Activated gamma-delta T cell (primary cell): ENCODE measurements at regions not wholly inside any gene's neighbourhood (a gene's known extent, or its start where the extent isn't known, plus 50 kb on each side); places are given as distances from the start of the nearest gene placed in this dataset.
A peak's percentile ranks its signal among the peaks of the same experiment; 100 is the strongest.
"Not testable (repeated sequence)": the region's sequence is repeated elsewhere in the genome, so short reads cannot be mapped to it uniquely, and the experiment has no call there.

Experiments used
- DNase-seq: peaks from one replicate; lab custom pipeline; 2025; lab: John Stamatoyannopoulos, UW

DNA sequence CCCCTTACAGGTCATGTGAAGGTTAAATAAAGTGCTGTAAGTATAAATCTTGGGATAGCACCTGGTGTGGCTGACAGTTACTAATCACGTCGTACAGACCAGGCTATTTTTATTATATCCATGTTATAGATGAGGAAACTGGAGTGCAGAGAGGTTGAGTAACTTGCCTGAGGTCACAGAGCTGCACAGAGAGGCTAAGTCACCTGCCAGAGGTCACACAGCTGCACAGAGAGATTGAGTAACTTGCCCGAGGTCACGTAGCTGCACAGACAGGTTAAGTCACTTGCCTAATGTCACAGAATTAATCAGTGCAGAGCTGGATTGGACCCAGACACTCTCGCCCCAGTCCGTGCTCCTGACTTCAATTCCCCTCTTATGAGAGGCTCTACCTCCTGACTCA is 171.5 kb downstream of the NUP210 start:
- DNase-seq = no peak

DNA sequence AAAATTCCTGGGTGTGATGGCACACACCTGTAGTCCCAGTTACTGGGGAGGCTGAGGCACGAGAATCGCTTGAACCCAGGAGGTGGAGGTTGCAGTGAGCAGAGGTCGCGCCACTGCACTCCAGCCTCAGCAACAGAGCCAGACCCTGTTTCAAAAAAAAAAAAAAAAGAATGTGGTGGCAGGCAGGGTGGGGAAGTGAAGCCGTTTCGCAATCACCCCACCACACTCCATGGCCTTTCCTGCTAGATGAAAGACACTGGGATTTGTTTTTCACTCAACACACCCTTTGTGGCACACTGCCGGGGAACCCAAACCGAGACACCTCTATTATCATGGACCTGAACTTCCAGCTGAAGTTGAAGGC is 172.4 kb upstream of the IQSEC1 start:
- no peak for DNase-seq

DNA sequence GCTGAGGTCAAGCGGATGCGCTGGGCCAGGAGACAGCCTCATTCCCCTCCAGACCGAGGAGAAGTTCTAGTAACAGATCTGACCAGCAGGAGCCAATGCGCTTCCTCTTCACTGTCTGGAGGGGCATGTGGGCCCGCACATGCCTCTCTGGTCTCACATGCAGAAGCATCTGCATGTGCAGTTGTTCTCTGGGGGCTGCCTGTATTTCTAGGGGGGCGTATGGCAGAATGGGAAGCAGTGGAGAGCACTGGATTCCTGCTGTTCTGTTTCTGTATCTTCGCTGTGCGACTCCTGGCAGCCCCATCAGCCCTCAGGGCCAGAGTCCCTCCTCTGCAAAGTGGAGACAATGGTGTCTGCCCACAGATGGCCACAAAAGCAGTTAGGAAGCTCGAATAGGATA is 170.4 kb upstream of the IQSEC1 start:
- DNase-seq = no peak

DNA sequence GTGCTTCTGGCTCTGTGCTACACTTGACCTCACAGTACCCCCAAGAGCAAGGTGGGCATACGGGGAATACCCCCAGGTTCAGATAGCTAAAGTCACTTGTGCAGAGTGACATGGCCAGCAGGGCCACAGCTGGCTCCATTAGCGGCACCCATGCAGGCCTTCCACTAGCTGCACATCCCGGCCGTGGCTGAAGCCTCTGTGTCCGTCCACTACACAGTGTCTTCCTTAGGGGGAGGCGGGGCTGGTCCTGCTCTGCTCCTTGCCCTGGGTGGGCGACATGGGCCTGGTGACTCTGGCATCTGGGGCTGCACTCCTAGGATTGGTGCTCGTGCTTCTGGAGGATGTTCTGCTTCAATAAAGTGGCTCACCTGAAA is 169.1 kb upstream of the IQSEC1 start:
- DNase-seq = no peak

DNA sequence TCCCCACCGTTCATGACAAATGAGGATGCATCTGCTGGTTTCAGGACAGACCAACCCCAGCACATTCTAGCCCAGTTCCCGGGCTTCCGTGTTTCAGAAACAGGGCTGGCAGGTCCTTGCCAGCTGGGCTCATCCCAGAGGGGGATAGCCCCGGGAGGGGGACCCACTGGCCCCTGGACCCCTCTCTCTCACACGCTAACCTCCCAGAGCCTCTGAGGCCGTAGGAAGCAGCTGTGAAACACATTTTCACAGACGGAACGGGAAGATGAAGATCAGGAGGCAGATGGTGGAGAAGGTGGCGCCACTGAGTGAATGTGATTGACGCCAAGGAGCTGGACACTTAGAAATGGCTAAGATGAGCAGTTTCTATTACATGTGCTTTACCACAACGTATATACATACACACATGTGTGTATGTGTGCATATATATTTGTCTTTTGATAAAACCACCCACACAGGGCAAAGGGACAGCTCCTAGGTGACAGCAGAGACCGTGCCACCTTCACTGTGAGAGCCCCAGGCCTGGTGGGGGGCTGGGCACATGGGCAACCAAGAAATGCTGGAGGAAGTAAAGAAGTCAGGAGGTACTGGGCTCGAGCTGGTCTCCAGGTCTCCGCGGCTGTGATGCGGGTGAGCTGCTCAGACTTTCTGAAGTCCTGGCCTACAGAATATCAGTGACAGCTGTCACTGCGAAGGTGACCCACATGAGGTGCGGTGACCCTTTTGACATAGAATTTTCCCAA is 168.6 kb upstream of the IQSEC1 start:
- no peak for DNase-seq

DNA sequence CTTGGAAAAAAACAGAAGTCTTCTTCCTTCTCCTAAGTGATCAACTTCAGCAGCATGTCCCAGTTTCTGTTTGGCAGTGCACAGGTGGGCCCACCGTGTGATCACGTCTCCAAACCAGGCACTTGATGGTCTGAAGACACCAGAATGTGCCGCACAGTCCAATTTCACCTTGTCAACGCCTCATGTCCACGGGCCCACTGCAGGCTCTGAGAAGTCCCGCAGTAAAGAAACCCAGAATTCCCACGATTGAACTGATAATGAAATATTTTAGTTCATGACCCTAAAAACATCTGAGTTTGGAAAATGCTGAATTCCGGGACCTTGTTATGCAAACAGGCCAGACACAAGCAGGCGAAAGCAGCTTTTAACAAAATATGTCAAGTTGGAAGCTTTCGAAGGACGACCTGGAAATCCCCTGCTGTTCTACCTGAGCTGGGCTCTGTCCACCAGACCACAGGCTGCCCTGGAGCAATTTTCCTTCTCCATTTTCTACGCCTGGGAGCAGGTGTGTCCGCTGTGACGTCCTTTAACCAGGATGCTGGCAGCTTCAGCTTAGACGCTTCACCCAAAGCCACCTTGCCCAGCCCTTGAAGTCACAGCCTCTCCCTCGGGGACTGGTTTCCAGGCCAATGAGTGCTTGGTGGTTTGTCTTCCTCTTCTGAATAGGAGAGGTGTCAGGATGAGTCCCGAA is 167.8 kb upstream of the IQSEC1 start:
- DNase-seq = no peak

DNA sequence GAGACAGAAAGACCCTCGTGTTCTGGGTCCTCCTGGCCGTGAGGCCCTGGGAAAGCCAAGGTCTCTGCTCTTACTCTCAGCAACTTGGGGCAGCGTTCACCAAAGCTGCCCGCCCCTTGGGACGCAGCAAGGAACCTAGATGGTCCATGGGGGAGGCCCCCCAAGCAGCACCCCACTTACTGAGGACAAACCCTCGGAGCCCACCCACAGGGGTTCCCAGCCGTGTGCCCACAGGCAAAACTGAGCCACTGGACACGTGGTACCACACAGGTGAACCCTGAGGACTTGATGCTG is 166.2 kb upstream of the IQSEC1 start:
- no peak for DNase-seq

DNA sequence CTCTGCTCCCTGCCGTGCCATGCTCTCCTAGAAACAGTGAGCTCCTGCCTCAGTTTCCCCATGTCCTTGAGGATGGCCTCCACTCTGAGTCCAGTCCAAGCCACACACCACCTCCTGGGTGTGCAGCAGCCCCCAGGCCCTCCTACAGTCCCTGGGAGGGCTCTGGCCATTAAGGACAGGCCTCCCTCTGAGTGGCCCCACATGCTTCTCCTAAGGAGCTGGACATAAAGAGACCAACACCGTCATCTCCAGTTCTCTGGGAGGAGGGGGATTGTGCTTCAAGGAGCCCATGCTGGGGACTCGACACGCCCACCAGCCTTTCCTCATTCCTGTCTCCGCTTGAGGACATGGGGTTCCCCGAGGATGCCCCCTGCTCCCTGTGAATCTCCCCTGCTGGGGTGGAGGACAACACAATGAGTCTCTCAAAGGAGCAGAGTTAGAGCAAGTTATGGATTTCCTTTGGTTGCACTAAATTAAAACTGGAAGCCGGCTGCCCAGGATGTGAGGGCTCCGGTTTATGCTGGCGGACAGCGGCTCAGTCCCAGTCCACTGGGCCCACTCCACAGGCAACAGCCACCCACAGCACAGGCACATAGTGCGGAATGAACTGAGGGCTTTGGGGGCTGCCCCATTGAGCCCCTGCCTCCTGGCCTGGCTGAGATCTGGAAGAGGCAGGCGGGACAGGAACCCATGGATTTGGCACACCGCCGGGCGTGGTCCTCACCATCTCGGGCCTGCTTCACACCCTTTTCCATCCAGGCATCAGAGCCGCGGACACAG is 165.6 kb upstream of the IQSEC1 start:
- DNase-seq = no peak

DNA sequence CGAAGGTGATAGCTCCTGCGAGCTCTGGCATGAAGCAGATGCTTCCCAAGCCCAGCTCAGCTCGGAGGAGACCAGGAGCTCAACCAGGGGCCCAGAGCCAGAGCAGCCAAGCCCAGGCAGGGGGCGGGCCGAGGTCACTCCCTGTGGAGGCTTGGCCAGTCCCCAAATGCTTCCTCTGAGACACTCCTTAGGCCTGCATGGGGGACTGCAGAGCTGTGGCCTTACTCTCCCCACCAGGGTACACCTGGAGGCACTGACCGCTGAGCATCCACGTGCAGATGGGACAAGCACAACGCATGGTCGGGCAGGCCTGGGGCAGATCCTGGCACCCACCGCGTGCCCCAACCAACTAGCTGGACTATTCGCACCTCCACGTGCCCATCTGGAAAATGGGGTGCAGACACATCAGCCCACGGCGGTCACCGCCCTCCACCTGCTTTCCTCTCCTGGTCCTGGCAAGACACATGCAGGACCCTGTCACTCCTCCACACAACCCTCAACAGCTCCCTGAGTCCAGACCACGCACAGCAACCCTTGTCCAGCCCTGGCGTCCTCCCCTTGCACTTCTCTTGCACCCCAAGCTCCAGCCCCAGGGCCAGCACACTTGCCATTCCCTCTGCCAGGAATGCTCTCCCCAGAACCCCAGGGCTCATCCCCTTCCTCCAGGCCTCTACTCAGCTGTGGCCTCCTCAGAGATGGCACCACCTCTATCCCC is 164.7 kb upstream of the IQSEC1 start:
- no peak for DNase-seq

DNA sequence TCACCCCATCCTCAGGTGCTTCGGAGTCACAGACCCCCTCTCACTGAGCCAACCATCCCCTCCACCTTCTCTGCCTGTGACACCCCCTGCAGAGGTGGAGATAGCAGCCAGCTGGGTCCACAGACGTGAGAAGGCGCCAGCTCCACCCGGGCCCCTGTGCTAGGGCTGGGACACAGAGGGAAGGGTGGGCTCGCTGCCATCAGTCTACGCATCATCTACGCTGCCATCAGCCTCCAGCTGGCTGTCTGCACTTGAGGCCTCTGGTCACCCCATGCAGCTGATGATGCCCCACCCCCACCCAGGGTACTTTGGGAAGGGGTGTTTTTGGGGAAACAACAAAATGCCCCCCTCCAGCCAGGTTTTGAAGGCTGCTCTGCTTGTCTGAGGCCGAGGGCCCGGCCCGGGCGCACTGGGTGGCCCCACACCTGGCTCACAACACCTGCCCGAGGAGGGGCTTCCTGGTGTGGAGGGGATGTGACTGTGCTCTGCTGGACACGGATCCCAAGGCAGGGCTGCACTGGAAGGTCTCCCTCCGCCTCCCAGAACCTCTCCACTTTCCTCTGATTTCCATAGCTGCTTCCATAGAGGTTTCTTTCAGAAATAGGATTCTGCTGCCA is 163.4 kb upstream of the IQSEC1 start:
- no peak for DNase-seq

DNA sequence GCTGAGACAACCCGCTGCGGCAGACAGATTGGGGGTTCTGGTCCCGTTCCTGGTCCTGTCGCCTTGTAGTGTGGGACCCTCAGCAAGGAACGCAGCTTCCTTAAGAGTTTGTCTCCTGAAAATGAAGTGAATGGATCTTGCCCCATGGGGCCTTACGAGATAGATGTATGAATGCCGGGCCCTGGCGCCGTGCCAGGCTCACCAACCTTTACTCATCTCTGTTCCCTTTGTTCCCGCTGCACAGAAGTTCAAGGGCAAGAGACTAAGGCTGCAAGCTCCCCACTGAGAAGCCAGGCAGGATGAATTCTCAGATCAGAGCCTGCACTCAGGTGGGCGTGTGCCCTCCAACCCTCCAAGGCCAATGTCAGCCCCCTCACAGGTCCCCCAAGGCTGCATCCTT is 162.7 kb upstream of the IQSEC1 start:
- DNase-seq = no peak

DNA sequence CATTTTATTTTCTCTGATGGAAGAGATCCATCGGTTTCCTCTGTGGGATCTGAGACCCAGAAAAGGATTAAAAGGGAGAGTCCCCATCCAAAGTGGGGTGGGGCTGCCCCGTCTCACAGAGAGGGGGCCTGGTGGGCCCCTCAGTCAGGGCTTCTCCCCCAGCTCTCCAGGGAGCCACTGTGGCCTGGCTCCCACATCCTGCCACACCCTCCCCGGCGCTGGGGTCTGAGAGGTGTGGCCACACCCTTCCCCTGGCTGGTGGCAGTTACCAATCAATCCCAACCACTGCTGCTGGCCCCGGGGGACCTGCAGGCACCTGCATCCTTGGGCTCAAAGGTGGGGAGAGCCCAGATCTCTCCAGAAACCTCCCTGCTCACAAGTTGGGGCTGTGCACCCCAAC is 161.8 kb upstream of the IQSEC1 start:
- no peak for DNase-seq

DNA sequence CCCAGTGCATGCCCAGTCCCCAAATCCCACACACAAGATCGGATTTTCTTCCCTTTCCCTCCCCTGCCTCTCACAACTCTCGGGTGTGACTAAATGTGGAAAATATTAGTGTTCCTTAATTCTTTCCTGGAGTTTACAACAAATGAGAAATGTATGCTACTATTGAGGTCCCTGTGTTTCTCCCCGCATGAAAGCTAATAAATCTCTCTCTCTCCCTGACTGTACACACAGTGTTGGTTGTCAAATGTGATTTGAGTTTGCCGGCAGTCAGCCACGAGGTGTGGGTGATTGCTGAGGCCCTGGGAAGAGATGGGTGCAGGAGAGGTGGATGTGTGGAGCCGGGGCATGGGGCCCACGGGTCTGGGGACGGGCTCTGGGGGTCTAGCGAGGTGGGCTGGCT is 161.4 kb upstream of the IQSEC1 start:
- DNase-seq = no peak

DNA sequence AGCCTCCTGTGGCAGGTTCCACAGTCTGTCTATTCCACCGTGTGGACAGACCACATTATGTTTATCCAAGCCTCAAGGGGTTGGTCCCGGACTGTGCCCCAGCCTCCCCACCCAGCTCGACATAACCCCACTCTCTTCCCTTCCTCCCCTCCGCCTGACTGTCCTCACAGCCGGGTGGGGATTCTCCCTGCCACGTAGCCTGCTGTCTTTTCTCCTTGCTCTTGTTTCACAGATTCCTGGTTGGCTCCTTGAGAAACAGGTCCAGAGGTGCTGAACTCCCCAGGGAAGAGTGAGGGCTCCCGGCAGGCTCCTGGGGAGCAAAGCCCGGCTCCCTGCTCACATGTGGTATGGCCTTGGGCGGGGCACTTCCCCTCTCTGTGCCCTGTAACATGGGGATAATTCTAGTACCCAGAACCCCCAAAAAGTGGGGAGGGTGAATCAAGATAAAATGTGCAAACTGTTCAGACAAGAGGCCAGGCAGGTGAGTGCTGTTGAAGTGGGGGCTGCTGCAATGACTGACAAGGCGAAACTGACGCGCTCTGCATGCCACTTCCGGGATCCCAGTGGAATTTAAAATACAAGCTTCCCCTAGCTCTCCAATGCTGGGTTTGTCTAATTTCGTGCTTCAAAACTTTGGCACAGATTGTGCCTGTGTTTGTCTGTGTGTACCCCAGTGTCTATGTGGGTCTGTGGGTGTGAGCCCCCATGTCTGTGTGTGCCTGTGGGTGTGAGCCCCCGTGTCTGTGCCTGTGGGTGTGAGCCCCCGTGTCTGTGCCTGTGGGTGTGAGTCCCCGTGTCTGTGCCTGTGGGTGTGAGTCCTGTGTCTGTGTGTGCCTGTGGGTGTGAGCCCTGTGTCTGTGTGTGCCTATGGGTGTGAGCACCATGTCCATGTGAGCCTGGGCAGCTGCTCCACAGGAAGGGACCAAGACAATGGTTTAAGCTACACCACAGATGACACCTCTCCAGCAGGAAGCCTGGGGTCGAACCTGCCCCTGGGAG is 160.6 kb upstream of the IQSEC1 start:
- DNase-seq = peak; percentile 47

DNA sequence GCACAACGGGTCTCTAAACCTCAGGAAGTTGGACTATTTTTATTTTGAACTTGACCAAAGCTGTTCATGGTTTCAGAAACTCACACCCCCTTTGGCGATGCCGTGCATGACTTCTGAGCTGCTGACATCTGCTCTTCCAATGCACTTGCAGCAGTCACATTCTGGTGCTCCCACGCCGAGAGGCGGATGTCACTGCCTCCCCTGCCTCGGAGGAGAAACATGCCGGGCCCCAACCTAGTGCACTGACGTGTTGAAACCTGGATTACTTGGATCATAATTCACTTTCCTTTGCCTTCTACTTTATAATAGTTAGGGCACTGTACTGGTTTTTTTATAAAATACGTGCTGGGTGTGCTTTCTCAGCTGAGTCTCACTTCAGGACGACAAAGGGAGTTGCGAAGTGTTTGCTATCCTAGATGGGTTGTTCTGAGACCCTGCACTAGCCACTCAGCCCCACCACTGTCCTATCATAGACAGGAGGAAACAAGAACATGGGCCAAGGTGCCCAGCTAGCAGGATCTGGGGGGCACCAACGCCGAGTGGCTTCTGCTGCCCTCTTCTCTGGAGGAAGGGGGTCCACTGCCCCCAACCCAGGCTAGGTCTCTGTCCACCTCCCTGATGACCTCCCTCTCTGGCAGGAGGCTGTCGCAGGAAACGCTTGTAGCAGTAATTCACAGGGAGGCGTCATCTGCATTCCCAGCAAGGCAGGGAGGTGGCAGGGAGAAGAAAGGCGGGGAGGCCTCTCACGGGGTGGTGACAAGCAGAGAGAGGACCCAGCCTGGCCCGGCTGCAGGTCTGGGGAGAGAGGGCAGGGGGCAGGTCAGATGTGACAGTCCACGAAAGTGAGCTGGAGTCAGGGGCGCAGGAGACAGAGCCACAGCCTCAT is 158.8 kb upstream of the IQSEC1 start:
- DNase-seq = no peak

DNA sequence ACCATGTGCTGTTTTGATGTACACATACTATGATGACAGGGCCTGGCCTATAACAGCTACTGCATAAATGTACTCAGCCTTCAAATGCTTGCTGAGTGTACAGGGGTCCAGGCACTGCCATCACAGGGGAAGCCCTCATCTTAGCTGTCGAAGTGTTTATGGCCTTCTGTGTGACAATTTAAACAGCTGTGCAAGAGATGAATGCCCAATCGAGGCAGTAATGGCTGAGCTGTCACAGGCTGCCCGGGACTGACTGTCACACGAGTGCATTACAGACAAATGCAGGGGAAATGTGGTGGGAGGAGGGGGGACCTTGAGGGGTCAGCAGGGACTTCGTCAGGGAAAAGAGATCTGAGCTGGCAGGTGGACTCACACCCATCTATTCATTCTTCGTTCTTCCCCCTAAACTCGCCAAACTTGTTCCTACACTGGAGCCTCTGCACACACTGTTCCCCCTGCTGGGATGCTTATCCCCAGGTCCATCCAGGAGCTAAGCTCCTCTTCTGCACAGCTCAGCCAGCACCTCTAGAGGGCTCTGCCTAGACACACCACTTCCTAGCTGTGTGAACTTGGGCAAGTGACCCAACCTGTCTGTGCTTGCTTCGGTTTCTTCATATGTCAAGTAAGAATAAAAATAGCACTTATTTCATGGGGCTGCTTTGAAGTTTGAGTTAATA is 156.2 kb upstream of the IQSEC1 start:
- DNase-seq = no peak

DNA sequence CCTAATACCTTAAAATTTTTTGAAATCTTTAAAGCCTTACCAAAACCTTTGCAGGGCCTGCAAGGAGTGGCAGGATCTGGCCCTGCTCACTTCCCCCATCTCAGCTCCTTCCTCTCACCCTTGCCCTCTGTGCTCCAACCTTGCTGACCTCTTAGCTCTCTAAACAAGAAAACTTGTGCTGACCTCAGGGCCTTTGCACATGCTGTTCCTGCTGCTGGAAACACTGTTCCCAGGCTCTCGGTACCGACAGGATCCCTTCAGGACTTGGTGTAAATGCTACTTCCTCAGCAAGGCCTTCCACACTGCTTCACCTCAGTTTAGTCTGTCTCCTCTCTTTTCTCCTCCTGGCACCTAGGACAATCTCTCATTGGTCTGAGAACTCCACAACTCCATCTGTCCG is 155.4 kb upstream of the IQSEC1 start:
- DNase-seq = no peak

DNA sequence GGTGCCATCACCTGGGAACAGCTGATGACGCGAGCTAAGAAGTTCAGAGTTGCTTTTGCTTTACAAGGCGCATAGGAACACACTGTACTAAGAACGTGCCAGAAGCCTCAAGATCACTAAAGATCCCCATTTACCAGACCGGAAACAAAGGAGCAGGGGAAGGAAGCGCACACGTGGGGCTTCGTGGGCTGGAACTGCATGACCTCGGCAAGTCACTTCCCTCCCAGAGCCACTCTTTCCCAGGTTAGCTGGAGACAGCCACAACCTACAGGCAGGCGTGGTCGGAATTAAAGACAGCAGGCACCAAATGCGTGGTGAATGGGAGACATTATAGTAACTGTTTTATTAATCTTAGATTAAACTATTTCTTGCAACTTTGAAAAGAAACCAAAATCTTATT is 154.9 kb upstream of the IQSEC1 start:
- not testable (repeated sequence) for DNase-seq
